H9 (cell line): ENCODE measurements at regions not wholly inside any gene's neighbourhood (a gene's known extent, or its start where the extent isn't known, plus 50 kb on each side); places are given as distances from the start of the nearest gene placed in this dataset.

Experiments used
- DNase-seq: peaks from one replicate; pipeline ENCODE4 v3.0.0-alpha.2; 2017
- H2AFZ ChIP-seq: one replicate; pipeline ENCODE4 v1.6.1; 2013; ENCODE audit warnings: mild to moderate bottlenecking, low read length, control low read depth, moderate library complexity
- H2AK5ac ChIP-seq: 2 replicates; pipeline ENCODE4 v1.6.1; 2013; ENCODE audit warnings: low read length, control low read depth, mixed read lengths; ENCODE audit not compliant: insufficient read length
- H2BK120ac ChIP-seq: one replicate; pipeline ENCODE4 v1.6.1; 2013; ENCODE audit warnings: low read depth, mild to moderate bottlenecking, low read length, control low read depth, inconsistent platforms; ENCODE audit not compliant: poor library complexity, severe bottlenecking
- H2BK12ac ChIP-seq: 2 replicates; pipeline ENCODE4 v1.6.1; 2013; ENCODE audit warnings: low read length, control low read depth, mixed read lengths, low read depth; ENCODE audit not compliant: insufficient read length
- H2BK15ac ChIP-seq: 2 replicates; pipeline ENCODE4 v1.6.1; 2013; ENCODE audit warnings: low read depth, low read length, control low read depth
- H2BK20ac ChIP-seq: one replicate; pipeline ENCODE4 v1.6.1; 2013; ENCODE audit warnings: low read depth, mild to moderate bottlenecking, low read length, control low read depth, inconsistent platforms; ENCODE audit not compliant: poor library complexity, severe bottlenecking
- H2BK5ac ChIP-seq: 2 replicates; pipeline ENCODE4 v1.6.1; 2013; ENCODE audit warnings: low read length, control low read depth, mixed read lengths; ENCODE audit not compliant: insufficient read length
- H3K14ac ChIP-seq: 2 replicates; pipeline ENCODE4 v1.6.1; 2013; ENCODE audit warnings: low read length, control low read depth; ENCODE audit not compliant: insufficient read depth
- H3K18ac ChIP-seq: 2 replicates; pipeline ENCODE4 v1.6.1; 2013; ENCODE audit warnings: low read depth, mild to moderate bottlenecking, mixed read lengths, low read length, control low read depth; ENCODE audit not compliant: insufficient read length
- H3K23ac ChIP-seq: 2 replicates; pipeline ENCODE4 v1.6.1; 2013; ENCODE audit warnings: low read length, control low read depth, mixed read lengths, low read depth; ENCODE audit not compliant: insufficient read length
- H3K23me2 ChIP-seq: 2 replicates; pipeline ENCODE4 v1.6.1; 2013; ENCODE audit warnings: low read depth, mild to moderate bottlenecking, mixed read lengths, low read length, control low read depth; ENCODE audit not compliant: insufficient read length, poor library complexity, severe bottlenecking
- H3K27ac ChIP-seq: 2 replicates; pipeline ENCODE4 v1.5.1; 2013; ENCODE audit warnings: low read length, control low read depth, mixed read lengths, low read depth; ENCODE audit not compliant: insufficient read length
- H3K27me3 ChIP-seq: 2 replicates; pipeline ENCODE4 v1.6.1; 2013; ENCODE audit warnings: low read length, control low read depth, inconsistent platforms; ENCODE audit not compliant: insufficient read depth
- H3K4ac ChIP-seq: 2 replicates; pipeline ENCODE4 v1.6.1; 2013; ENCODE audit warnings: low read depth, mild to moderate bottlenecking, control low read depth, inconsistent platforms, low read length, moderate library complexity
- H3K4me1 ChIP-seq: 2 replicates; pipeline ENCODE4 v1.6.1; 2013; ENCODE audit warnings: low read length, control low read depth, inconsistent platforms; ENCODE audit not compliant: insufficient read depth
- H3K4me2 ChIP-seq: 2 replicates; pipeline ENCODE4 v1.6.1; 2013; ENCODE audit warnings: low read length, control low read depth, mixed read lengths; ENCODE audit not compliant: insufficient read length, insufficient read depth
- H3K56ac ChIP-seq: 2 replicates; pipeline ENCODE4 v1.6.1; 2013; ENCODE audit warnings: low read depth, mild to moderate bottlenecking, mixed read lengths, low read length, control low read depth; ENCODE audit not compliant: insufficient read length
- H3K79me1 ChIP-seq: 2 replicates; pipeline ENCODE4 v1.6.1; 2013; ENCODE audit warnings: low read depth, mild to moderate bottlenecking, moderate library complexity, low read length, control low read depth, inconsistent platforms; ENCODE audit not compliant: insufficient read depth, poor library complexity, severe bottlenecking
- H3K79me2 ChIP-seq: 2 replicates; pipeline ENCODE4 v1.6.1; 2013; ENCODE audit warnings: low read length, control low read depth, inconsistent platforms; ENCODE audit not compliant: insufficient read depth
- H3K9ac ChIP-seq: 2 replicates; pipeline ENCODE4 v1.6.1; 2013; ENCODE audit warnings: low read length, control low read depth, mixed read lengths; ENCODE audit not compliant: insufficient read length; ENCODE audit errors: extremely low read depth
- H3K9me3 ChIP-seq: one replicate; pipeline ENCODE4 v1.6.1; 2013; ENCODE audit warnings: low read depth, low read length, inconsistent platforms; ENCODE audit not compliant: control insufficient read depth
- H3T11ph ChIP-seq: one replicate; pipeline ENCODE4 v1.6.1; 2013; ENCODE audit warnings: mild to moderate bottlenecking, low read length, control low read depth, inconsistent platforms
- H4K20me1 ChIP-seq: one replicate; pipeline ENCODE4 v1.6.1; 2013; ENCODE audit not compliant: control insufficient read depth, insufficient read length, insufficient read depth
- H4K5ac ChIP-seq: 2 replicates; pipeline ENCODE4 v1.6.1; 2013; ENCODE audit warnings: low read depth, mild to moderate bottlenecking, mixed read lengths, low read length, control low read depth; ENCODE audit not compliant: insufficient read length
- H4K8ac ChIP-seq: replicated peaks from 2 replicates; pipeline ENCODE4 v1.6.1; 2013; ENCODE audit warnings: low read length, control low read depth, mixed read lengths, low read depth; ENCODE audit not compliant: insufficient read length
- H4K91ac ChIP-seq: 2 replicates; pipeline ENCODE4 v1.6.1; 2013; ENCODE audit warnings: low read depth, mild to moderate bottlenecking, moderate library complexity, mixed read lengths, low read length, control low read depth; ENCODE audit not compliant: insufficient read length
- H3K27ac Mint-ChIP-seq, 3 experiments: 2 replicates in 2 of 3; 3 replicates in 1 of 3; pipeline ENCODE4 v1.8.0; 2020 to 2021; ENCODE audit warnings: mixed read lengths in 3 of 3, mild to moderate bottlenecking in 1 of 3, moderate library complexity in 1 of 3
- H3K27me3 Mint-ChIP-seq: 2 replicates; pipeline ENCODE4 v1.8.0; 2021; ENCODE audit warnings: low read depth, mild to moderate bottlenecking, moderate library complexity, mixed read lengths
- H3K36me3 Mint-ChIP-seq, 3 experiments: 2 replicates in 2 of 3; 3 replicates in 1 of 3; pipeline ENCODE4 v1.8.0; 2020 to 2021; ENCODE audit warnings: low read depth in 3 of 3, mixed read lengths in 3 of 3; ENCODE audit not compliant: insufficient read depth in 1 of 3
- H3K4me1 Mint-ChIP-seq, 2 experiments: 2 replicates each; pipeline ENCODE4 v1.8.0; 2020; ENCODE audit warnings: mixed read lengths in 2 of 2
- H3K4me3 Mint-ChIP-seq, 2 experiments: 2 replicates in 1 of 2; 3 replicates in 1 of 2; pipeline ENCODE4 v1.8.0; 2020 to 2021; ENCODE audit warnings: mild to moderate bottlenecking in 2 of 2, mixed read lengths in 2 of 2, moderate library complexity in 1 of 2
- H3K9me3 Mint-ChIP-seq, 2 experiments: 2 replicates in 1 of 2; 3 replicates in 1 of 2; pipeline ENCODE4 v1.8.0; 2020; ENCODE audit warnings: mild to moderate bottlenecking in 2 of 2, mixed read lengths in 2 of 2, moderate library complexity in 1 of 2
- WGBS: extraction: QIAGEN DNeasy Blood & Tissue Kit; methylation state at CpG from one replicate; pipeline ENCODE4 v1.1.7; 2013; ENCODE audit warnings: missing lambda C conversion rate, low lambda C conversion rate, mixed read lengths; ENCODE audit not compliant: insufficient read length; ENCODE audit errors: extremely low coverage; 5-methylcytosine and 5-hydroxymethylcytosine counted together
- TF ChIP-seq, protein P1 (sequence below): fragments of 200-600 bp; sonication (generic); conservative IDR thresholded peaks from 3 replicates; pipeline ENCODE4 v1.8.0; 2021; ENCODE audit warnings: antibody characterized with exemption, mild to moderate bottlenecking

DNA sequence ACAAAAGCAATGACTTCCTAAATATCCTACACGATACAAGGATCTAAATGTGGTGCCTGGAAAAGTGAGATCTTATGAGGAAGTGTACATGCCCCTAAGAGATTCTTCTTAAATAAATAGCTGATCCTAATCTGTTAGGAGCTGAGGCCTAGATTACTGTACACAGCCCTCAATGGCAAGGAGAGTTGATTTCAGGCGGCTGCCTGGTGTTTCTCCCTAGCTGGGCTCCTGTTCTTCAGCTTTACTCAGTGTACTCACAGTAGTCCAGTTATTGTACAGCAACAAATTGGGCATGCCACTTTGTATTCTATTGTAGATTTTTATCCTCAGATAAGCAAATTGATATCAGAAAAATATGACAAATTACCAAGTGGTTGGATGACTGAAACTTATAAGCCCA, 358.2 kb upstream of the PDGFD start:
- no peaks in the 10 kb centered on the region for H3K79me2 ChIP-seq
- H4K91ac ChIP-seq, result no peak overlapping the region
- no peak overlapping the region for H3T11ph ChIP-seq
- no peak overlapping the region for H2BK12ac ChIP-seq
- no CpG with 5 or more reads among the region's 2 CpGs for WGBS
- H2AK5ac ChIP-seq, result no peak overlapping the region
- no peak overlapping the region for H4K8ac ChIP-seq
- Mint-ChIP-seq H3K27ac (no peak overlapping the region), H3K4me1 (no peaks in the 10 kb centered on the region), H3K9me3 (no peaks in the 10 kb centered on the region), H3K27me3 (no peaks in the 10 kb centered on the region), H3K4me3 (no peak overlapping the region), H3K36me3 (no peaks in the 10 kb centered on the region; a peak in 1 of 7 replicates)
- H2BK120ac ChIP-seq, result no peak overlapping the region
- H3K9me3 ChIP-seq, result no peaks in the 10 kb centered on the region
- H2BK15ac ChIP-seq, result no peak overlapping the region
- no peak overlapping the region for H3K27ac ChIP-seq
- no peak overlapping the region for H2AFZ ChIP-seq
- H3K27me3 ChIP-seq, result no peaks in the 10 kb centered on the region
- no peak for DNase-seq
- H3K56ac ChIP-seq, result no peak overlapping the region
- no peak overlapping the region for H3K23ac ChIP-seq
- TF ChIP-seq, protein P1, sequence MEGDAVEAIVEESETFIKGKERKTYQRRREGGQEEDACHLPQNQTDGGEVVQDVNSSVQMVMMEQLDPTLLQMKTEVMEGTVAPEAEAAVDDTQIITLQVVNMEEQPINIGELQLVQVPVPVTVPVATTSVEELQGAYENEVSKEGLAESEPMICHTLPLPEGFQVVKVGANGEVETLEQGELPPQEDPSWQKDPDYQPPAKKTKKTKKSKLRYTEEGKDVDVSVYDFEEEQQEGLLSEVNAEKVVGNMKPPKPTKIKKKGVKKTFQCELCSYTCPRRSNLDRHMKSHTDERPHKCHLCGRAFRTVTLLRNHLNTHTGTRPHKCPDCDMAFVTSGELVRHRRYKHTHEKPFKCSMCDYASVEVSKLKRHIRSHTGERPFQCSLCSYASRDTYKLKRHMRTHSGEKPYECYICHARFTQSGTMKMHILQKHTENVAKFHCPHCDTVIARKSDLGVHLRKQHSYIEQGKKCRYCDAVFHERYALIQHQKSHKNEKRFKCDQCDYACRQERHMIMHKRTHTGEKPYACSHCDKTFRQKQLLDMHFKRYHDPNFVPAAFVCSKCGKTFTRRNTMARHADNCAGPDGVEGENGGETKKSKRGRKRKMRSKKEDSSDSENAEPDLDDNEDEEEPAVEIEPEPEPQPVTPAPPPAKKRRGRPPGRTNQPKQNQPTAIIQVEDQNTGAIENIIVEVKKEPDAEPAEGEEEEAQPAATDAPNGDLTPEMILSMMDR, result no peak
- H3K4me1 ChIP-seq, result no peaks in the 10 kb centered on the region
- H3K79me1 ChIP-seq, result no peaks in the 10 kb centered on the region
- H4K5ac ChIP-seq, result no peak overlapping the region
- no peak overlapping the region for H2BK5ac ChIP-seq
- no peaks in the 10 kb centered on the region for H3K23me2 ChIP-seq
- H3K4ac ChIP-seq, result no peak overlapping the region
- H2BK20ac ChIP-seq, result no peak overlapping the region
- H3K18ac ChIP-seq, result no peak overlapping the region
- no peak overlapping the region for H3K14ac ChIP-seq
- no peak overlapping the region for H3K4me2 ChIP-seq
- no peak overlapping the region for H3K9ac ChIP-seq
- H4K20me1 ChIP-seq, result no peaks in the 10 kb centered on the region
